Lung (tissue), 11 donors: ENCODE measurements at regions not wholly inside any gene's neighbourhood (a gene's known extent, or its start where the extent isn't known, plus 50 kb on each side); places are given as distances from the start of the nearest gene placed in this dataset.
A peak's percentile ranks its signal among the peaks of the same experiment; 100 is the strongest.

Experiments
- ATAC-seq: fragments of 200-7000 bp; cut with Tn5 transposase; one replicate; pipeline ENCODE4 v1.9.1; 2020; ENCODE audit warnings: moderate number of reproducible peaks; ENCODE audit not compliant: insufficient read depth, low FRiP score
- DNase-seq, 3 donors: peaks; one replicate each; pipeline ENCODE4 v3.0.0-alpha.2; 2013 to 2017
- H3K27ac ChIP-seq, 2 donors: one replicate each; pipeline ENCODE4 v1.5.1; 2013; ENCODE audit warnings: mild to moderate bottlenecking in 2 of 2, moderate library complexity in 2 of 2, control low read depth in 1 of 2, inconsistent platforms in 1 of 2, low read depth in 1 of 2, low read length in 1 of 2
- H3K27me3 ChIP-seq, 3 donors: one replicate each; pipeline ENCODE4 v1.5.1; 2013; ENCODE audit warnings: low read length in 2 of 3; ENCODE audit not compliant: control insufficient read depth in 3 of 3, insufficient read depth in 3 of 3
- H3K36me3 ChIP-seq, 4 donors: one replicate each; pipeline ENCODE4 v1.5.1; 2013; ENCODE audit warnings: low read length in 4 of 4, mild to moderate bottlenecking in 1 of 4, moderate library complexity in 1 of 4; ENCODE audit not compliant: control insufficient read depth in 4 of 4, insufficient read depth in 4 of 4
- H3K4me1 ChIP-seq, 5 donors: one replicate each; pipeline ENCODE4 v1.5.1; 2013; ENCODE audit warnings: low read length in 5 of 5, mild to moderate bottlenecking in 2 of 5, moderate library complexity in 1 of 5; ENCODE audit not compliant: control insufficient read depth in 5 of 5, insufficient read depth in 5 of 5
- H3K4me3 ChIP-seq: one replicate; pipeline ENCODE4 v1.5.1; 2013; ENCODE audit warnings: mild to moderate bottlenecking, control low read depth, moderate library complexity
- H3K9ac ChIP-seq, 2 donors: one replicate each; pipeline ENCODE4 v1.5.1; 2013; ENCODE audit warnings: low read length in 2 of 2, control low read depth in 1 of 2; ENCODE audit not compliant: insufficient read depth in 1 of 2
- H3K9me3 ChIP-seq, 4 donors: one replicate each; pipeline ENCODE4 v1.5.1; 2013; ENCODE audit warnings: low read length in 3 of 4, mild to moderate bottlenecking in 1 of 4, moderate library complexity in 1 of 4; ENCODE audit not compliant: control insufficient read depth in 4 of 4, insufficient read depth in 3 of 4
- WGBS, 2 donors: extraction: QIAGEN DNeasy Blood & Tissue Kit; methylation state at CpG; one replicate each; pipeline ENCODE4 v1.1.7; 2013; 5-methylcytosine and 5-hydroxymethylcytosine counted together
- TF ChIP-seq, protein P1 (sequence below): IDR thresholded peaks from 2 replicates; pipeline ENCODE4 v1.5.1; 2012; ENCODE audit warnings: mild to moderate bottlenecking; ENCODE audit errors: control extremely low read depth, extremely low read depth
- donor health status: control.
- donor health status: control.
- donor health status: Bipolar disorder and iron deficiency.
- donor health status: healthy.
- donor health status: DM: yes; HTN: yes; CAD: no.

DNA sequence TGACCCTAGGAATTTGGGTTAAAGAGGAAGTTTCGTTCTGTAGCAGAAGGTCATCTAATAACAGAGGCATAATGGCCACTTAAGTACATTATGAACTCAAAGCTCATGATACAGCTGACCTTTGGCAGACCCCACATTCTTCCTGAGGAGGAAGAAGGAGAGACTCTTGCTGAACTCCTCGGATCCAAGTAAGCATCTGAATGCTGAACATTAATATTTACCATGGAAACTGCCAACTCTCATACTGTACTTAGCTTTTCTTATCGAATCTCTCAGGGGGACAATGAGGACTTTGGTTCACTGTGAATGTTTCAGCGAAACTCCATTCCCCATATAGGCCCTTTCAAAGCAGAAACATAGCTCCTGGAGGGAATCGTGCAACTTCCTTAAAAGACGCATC, 781.4 kb upstream of the GYPC start:
- ATAC-seq (no peak), DNase-seq (peak in 2 of 3 donors; percentile 17 to 42)
- H3K9ac ChIP-seq, result no peak overlapping the region
- H3K4me3 ChIP-seq, result no peak overlapping the region
- no peaks in the 10 kb centered on the region for H3K36me3 ChIP-seq
- peaks cover 0 to 5% (median 0%) of the 10 kb centered on the region in 5 donors for H3K4me1 ChIP-seq
- no peak overlapping the region for H3K27ac ChIP-seq
- H3K27me3 ChIP-seq, result no peaks in the 10 kb centered on the region
- 59 to 63% methylated on average over 6 of the region's 6 CpGs for WGBS, 2 donors
- H3K9me3 ChIP-seq, result peaks cover 0 to 2% (median 0%) of the 10 kb centered on the region in 4 donors
- TF ChIP-seq, protein P1, sequence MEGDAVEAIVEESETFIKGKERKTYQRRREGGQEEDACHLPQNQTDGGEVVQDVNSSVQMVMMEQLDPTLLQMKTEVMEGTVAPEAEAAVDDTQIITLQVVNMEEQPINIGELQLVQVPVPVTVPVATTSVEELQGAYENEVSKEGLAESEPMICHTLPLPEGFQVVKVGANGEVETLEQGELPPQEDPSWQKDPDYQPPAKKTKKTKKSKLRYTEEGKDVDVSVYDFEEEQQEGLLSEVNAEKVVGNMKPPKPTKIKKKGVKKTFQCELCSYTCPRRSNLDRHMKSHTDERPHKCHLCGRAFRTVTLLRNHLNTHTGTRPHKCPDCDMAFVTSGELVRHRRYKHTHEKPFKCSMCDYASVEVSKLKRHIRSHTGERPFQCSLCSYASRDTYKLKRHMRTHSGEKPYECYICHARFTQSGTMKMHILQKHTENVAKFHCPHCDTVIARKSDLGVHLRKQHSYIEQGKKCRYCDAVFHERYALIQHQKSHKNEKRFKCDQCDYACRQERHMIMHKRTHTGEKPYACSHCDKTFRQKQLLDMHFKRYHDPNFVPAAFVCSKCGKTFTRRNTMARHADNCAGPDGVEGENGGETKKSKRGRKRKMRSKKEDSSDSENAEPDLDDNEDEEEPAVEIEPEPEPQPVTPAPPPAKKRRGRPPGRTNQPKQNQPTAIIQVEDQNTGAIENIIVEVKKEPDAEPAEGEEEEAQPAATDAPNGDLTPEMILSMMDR, result no peak

DNA sequence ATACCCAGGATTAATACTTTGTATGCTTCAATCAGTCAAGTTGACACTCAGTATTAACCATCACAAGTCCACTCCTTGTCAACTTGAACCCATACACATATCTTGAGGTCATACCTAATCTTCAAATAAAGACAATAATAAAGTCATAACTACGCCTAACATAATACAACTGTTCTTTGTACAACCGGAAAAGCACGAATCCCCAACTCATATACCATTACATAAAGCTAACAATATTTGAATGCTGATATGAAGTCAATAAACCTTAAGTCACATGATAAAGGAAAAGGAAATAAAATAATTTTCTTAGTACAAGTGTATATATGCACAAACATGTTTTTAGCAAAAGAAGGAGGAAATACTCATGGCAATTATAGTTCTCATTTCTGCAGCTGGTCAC, 770.6 kb upstream of the GYPC start:
- H3K9ac ChIP-seq, result no peak overlapping the region
- no peak for DNase-seq
- H3K4me1 ChIP-seq, result no peaks in the 10 kb centered on the region
- H3K36me3 ChIP-seq, result no peaks in the 10 kb centered on the region
- no peak for ATAC-seq
- H3K27me3 ChIP-seq, result no peaks in the 10 kb centered on the region
- TF ChIP-seq, protein P1, result no peak
- WGBS, 2 donors, result 94 to 96% methylated on average over 3 of the region's 3 CpGs
- H3K27ac ChIP-seq, result no peak overlapping the region
- peaks cover 0 to 19% (median 10%) of the 10 kb centered on the region in 4 donors for H3K9me3 ChIP-seq
- H3K4me3 ChIP-seq, result no peak overlapping the region

DNA sequence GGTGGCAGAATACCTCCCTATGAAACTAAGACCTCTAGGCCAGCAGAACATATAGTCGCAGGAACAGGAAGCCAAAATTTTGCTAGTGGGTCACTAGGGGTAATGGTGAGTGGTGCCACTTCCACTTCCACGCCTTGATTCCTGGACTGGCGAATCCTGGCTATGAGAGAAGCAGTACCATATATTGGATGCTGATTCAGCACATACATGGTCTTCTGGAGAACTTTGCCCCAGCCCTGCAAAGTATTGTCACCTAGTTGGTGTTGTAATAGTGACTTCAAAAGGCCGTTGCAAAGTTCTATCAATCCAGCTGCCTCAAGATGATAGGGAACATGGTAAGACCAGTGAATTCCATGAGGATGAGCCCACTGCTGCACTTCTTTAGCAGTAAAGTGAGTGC, 769.8 kb upstream of the GYPC start:
- Histone ChIP-seq H3K27ac (no peak overlapping the region), H3K9ac (no peak overlapping the region), H3K36me3 (no peaks in the 10 kb centered on the region), H3K9me3 (peaks cover 0 to 19% (median 11%) of the 10 kb centered on the region in 4 donors), H3K4me3 (no peak overlapping the region), H3K27me3 (no peaks in the 10 kb centered on the region), H3K4me1 (no peaks in the 10 kb centered on the region)
- TF ChIP-seq, protein P1, result no peak
- 92 to 93% methylated on average over 4 of the region's 4 CpGs for WGBS, 2 donors
- no peak for ATAC-seq
- DNase-seq, result no peak

DNA sequence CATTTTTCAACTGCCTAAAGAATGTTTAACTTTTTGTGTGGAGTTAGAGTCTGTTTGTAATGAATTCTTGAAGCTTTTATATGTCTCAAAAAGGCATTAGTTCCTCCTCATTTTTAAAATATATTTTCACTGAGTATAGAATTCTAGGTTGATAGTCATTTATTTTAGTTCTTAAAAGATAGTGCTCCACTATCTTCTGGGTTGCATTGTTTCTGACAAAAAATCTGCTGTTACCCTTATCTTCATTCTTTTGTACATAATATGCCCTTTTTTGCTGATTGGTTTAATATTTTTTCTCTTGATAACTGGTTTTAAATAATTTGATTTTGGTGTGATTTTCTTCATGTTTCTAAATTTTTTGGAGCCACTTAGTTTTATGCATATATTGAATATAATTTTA, 754.7 kb upstream of the GYPC start:
- Histone ChIP-seq H3K4me1 (no peaks in the 10 kb centered on the region), H3K36me3 (no peaks in the 10 kb centered on the region), H3K27me3 (no peaks in the 10 kb centered on the region), H3K4me3 (no peak overlapping the region), H3K9me3 (peaks cover 0 to 4% (median 3%) of the 10 kb centered on the region in 4 donors), H3K9ac (no peak overlapping the region), H3K27ac (no peak overlapping the region)
- ATAC-seq, result no peak
- DNase-seq, result no peak
- TF ChIP-seq, protein P1, result no peak
